Adrenal gland (tissue), 5 donors: ENCODE measurements at regions not wholly inside any gene's neighbourhood (a gene's known extent, or its start where the extent isn't known, plus 50 kb on each side); places are given as distances from the start of the nearest gene placed in this dataset.

Source experiments
- POLR2A ChIP-seq, 2 donors: fragments of 450-650 bp; IDR thresholded peaks; one replicate each; pipeline ENCODE4 v1.6.1; 2017; ENCODE audit warnings: antibody characterized with exemption in 2 of 2, mild to moderate bottlenecking in 2 of 2, moderate library complexity in 1 of 2
- TF ChIP-seq, protein P1 (sequence below), 6 experiments: fragments of 450-650 bp in 4 of 6; fragments of 200-600 bp in 2 of 6; sonication (generic) in 1 of 6; IDR thresholded peaks; 1 replicate in 5 of 6; 2 replicates in 1 of 6; pipeline versions ENCODE4 v1.5.1 to v1.8.0; 2016 to 2021; ENCODE audit warnings: antibody characterized with exemption in 6 of 6, mild to moderate bottlenecking in 2 of 6, moderate library complexity in 1 of 6
- donor health status: DM: no; HTN: no; CAD: no.

GRCh38 chr17:77417575-77417974 lies 276.8 kb downstream of the SEC14L1 start:
- TF ChIP-seq, protein P1, sequence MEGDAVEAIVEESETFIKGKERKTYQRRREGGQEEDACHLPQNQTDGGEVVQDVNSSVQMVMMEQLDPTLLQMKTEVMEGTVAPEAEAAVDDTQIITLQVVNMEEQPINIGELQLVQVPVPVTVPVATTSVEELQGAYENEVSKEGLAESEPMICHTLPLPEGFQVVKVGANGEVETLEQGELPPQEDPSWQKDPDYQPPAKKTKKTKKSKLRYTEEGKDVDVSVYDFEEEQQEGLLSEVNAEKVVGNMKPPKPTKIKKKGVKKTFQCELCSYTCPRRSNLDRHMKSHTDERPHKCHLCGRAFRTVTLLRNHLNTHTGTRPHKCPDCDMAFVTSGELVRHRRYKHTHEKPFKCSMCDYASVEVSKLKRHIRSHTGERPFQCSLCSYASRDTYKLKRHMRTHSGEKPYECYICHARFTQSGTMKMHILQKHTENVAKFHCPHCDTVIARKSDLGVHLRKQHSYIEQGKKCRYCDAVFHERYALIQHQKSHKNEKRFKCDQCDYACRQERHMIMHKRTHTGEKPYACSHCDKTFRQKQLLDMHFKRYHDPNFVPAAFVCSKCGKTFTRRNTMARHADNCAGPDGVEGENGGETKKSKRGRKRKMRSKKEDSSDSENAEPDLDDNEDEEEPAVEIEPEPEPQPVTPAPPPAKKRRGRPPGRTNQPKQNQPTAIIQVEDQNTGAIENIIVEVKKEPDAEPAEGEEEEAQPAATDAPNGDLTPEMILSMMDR (IDR thresholded peaks at IDR 0.05): no peak
- TF ChIP-seq POLR2A (IDR thresholded peaks at IDR 0.05): no peak
